Ovary (tissue), 7 donors: ENCODE measurements at regions not wholly inside any gene's neighbourhood (a gene's known extent, or its start where the extent isn't known, plus 50 kb on each side); places are given as distances from the start of the nearest gene placed in this dataset.

Source experiments
- DNase-seq, 5 donors: peaks; one replicate each; pipeline ENCODE4 v3.0.0-alpha.2; 2019 to 2020
- H3K27ac ChIP-seq, 2 donors: fragments of 200-600 bp; one replicate each; pipeline versions ENCODE4 v1.5.1 to v1.8.0; 2019 to 2022
- H3K27me3 ChIP-seq: fragments of 200-600 bp; one replicate; pipeline ENCODE4 v1.8.0; 2022
- H3K36me3 ChIP-seq: fragments of 200-600 bp; sonication (generic); one replicate; pipeline ENCODE4 v1.5.1; 2019
- H3K4me1 ChIP-seq: one replicate; pipeline ENCODE4 v1.8.1; 2013; ENCODE audit warnings: mild to moderate bottlenecking, moderate library complexity; ENCODE audit not compliant: insufficient read depth
- H3K4me3 ChIP-seq: fragments of 200-600 bp; sonication (generic); one replicate; pipeline ENCODE4 v1.5.1; 2017
- H3K9me3 ChIP-seq, 2 donors: fragments of 200-600 bp in 1 of 2; sonication (generic) in 1 of 2; one replicate each; pipeline versions ENCODE4 v1.5.1 to v1.8.1; 2013 to 2019; ENCODE audit warnings: mild to moderate bottlenecking in 1 of 2, moderate library complexity in 1 of 2
- EP300 ChIP-seq: sonication (generic); formaldehyde crosslinking; IDR thresholded peaks from one replicate; pipeline ENCODE4 v1.6.1; 2017; ENCODE audit warnings: antibody characterized with exemption
- POLR2A ChIP-seq: fragments of 450-650 bp; IDR thresholded peaks from one replicate; pipeline ENCODE4 v1.6.1; 2017; ENCODE audit warnings: antibody characterized with exemption, mild to moderate bottlenecking, moderate library complexity
- WGBS, 3 donors: extraction: QIAGEN DNeasy Blood & Tissue Kit in 1 of 3; methylation state at CpG; one replicate each; pipeline versions ENCODE4 v1.1.5 to v1.1.7; 2013 to 2017; 5-methylcytosine and 5-hydroxymethylcytosine counted together
- intact Hi-C, 4 donors: fragments of 100-400 bp; cut with DNase I; formaldehyde crosslinking; loops; one replicate each; pipeline versions ENCODE4 v1.11.0 to v1.15.1; 2022 to 2023
- TF ChIP-seq, protein P1 (sequence below), 3 donors: fragments of 450-650 bp in 2 of 3; fragments of 200-600 bp in 1 of 3; IDR thresholded peaks; one replicate each; pipeline versions ENCODE4 v1.5.1 to v1.8.0; 2016 to 2022; ENCODE audit warnings: antibody characterized with exemption in 3 of 3, mild to moderate bottlenecking in 1 of 3
- donor health status: DM: no; HTN: no; CAD: no; lungs with moderate emphysema.
- donor health status: DM: no; HTN: no; CAD: no.
- donor health status: Bipolar disorder and iron deficiency.
- donor health status: DM: no; HTN: no; CAD: no.
- donor health status: DM: yes; HTN: yes; CAD: no.

- no peaks in the 10 kb centered on the region for H3K27me3 ChIP-seq
- WGBS, 3 donors, result 32 to 52% (median 36%) methylated on average over 5 of the region's 5 CpGs
- no peaks in the 10 kb centered on the region for H3K4me1 ChIP-seq
- no peak for DNase-seq
- no peak overlapping the region for H3K4me3 ChIP-seq
- intact Hi-C loops, result no loop called here
- no peaks in the 10 kb centered on the region for H3K9me3 ChIP-seq
- TF ChIP-seq POLR2A (no peak), EP300 (no peak)
- TF ChIP-seq, protein P1, sequence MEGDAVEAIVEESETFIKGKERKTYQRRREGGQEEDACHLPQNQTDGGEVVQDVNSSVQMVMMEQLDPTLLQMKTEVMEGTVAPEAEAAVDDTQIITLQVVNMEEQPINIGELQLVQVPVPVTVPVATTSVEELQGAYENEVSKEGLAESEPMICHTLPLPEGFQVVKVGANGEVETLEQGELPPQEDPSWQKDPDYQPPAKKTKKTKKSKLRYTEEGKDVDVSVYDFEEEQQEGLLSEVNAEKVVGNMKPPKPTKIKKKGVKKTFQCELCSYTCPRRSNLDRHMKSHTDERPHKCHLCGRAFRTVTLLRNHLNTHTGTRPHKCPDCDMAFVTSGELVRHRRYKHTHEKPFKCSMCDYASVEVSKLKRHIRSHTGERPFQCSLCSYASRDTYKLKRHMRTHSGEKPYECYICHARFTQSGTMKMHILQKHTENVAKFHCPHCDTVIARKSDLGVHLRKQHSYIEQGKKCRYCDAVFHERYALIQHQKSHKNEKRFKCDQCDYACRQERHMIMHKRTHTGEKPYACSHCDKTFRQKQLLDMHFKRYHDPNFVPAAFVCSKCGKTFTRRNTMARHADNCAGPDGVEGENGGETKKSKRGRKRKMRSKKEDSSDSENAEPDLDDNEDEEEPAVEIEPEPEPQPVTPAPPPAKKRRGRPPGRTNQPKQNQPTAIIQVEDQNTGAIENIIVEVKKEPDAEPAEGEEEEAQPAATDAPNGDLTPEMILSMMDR (IDR thresholded peaks at IDR 0.05), result no peak
- H3K36me3 ChIP-seq, result no peaks in the 10 kb centered on the region
- no peak overlapping the region for H3K27ac ChIP-seq
These were observed 1415.8 kb downstream of the C4orf33 start for GRCh38 chr4:130511776-130512175.

- no peak for DNase-seq
- TF ChIP-seq, protein P1 (IDR thresholded peaks at IDR 0.05), result no peak
- TF ChIP-seq EP300, result no peak
- TF ChIP-seq POLR2A, result no peak
- H3K4me1 ChIP-seq, result no peaks in the 10 kb centered on the region
- H3K9me3 ChIP-seq, result no peaks in the 10 kb centered on the region
- intact Hi-C loops, result no loop called here
- no peaks in the 10 kb centered on the region for H3K36me3 ChIP-seq
- no peak overlapping the region for H3K4me3 ChIP-seq
- no peaks in the 10 kb centered on the region for H3K27me3 ChIP-seq
- WGBS, 3 donors, result 90 to 100% (median 98%) methylated on average over 1 of the region's 1 CpG
- H3K27ac ChIP-seq, result no peak overlapping the region
These were observed 1428.1 kb downstream of the C4orf33 start for GRCh38 chr4:130524057-130524456.

DNA sequence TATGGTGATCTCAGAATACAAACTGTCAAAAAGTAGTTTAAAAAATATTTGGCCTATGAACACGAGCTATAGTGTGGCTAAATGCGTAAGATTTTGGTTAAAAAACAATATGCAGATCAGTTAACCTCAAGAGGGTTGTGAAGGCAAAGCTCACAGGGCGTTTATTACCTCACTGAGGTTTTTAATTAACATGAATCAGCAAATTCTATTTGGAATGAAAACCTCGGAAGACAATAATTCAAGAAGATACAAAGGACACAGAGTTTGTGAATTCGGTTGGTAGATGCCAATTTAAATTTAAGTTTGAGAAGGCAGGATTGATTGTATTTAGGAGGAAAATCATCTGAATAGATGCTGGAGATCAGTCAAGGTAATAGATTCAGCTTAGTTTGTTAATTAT lies 1434.6 kb downstream of the C4orf33 start:
- H3K4me1 ChIP-seq, result no peaks in the 10 kb centered on the region
- no peak for TF ChIP-seq EP300
- TF ChIP-seq, protein P1 (IDR thresholded peaks at IDR 0.05), result no peak
- TF ChIP-seq POLR2A, result no peak
- H3K27me3 ChIP-seq, result no peaks in the 10 kb centered on the region
- no peaks in the 10 kb centered on the region for H3K9me3 ChIP-seq
- H3K27ac ChIP-seq, result no peak overlapping the region
- WGBS, 3 donors, result 72 to 76% (median 73%) methylated on average over 5 of the region's 5 CpGs
- H3K4me3 ChIP-seq, result no peak overlapping the region
- no peak for DNase-seq
- intact Hi-C loops, result no loop called here
- H3K36me3 ChIP-seq, result no peaks in the 10 kb centered on the region

DNA sequence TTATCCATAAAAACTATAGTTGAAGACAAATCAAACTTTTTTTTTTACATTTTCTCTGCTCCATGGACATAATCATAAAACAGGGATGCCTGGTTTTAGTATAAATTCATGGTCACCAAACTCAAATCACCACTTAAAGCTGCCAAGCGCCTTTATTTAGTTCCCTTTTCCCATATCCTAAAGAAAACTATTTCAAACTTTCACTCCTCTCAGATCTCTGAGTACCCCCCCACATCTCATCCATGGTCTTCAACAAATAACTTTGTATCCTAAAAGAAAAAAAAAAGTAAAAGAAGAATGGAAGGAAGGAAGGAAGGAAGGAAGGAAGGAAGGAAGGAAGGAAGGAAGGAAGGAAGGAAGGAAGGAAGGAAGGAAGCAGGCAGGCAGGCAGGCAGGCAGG lies 1438.7 kb downstream of the C4orf33 start:
- WGBS, 3 donors, result 73 to 80% (median 76%) methylated on average over 1 of the region's 1 CpG

More for the DNA sequence above, 1438.7 kb downstream of the C4orf33 start:
- H3K36me3 ChIP-seq, result no peaks in the 10 kb centered on the region
- no peak overlapping the region for H3K27ac ChIP-seq
- no peak for DNase-seq
- intact Hi-C loops, result no loop called here
- no peak overlapping the region for H3K4me3 ChIP-seq
- H3K9me3 ChIP-seq, result no peaks in the 10 kb centered on the region
- TF ChIP-seq POLR2A, result no peak
- TF ChIP-seq, protein P1 (IDR thresholded peaks at IDR 0.05), result no peak
- H3K4me1 ChIP-seq, result no peaks in the 10 kb centered on the region
- H3K27me3 ChIP-seq, result no peaks in the 10 kb centered on the region
